Breast epithelium (tissue), 4 donors: ENCODE measurements at regions not wholly inside any gene's neighbourhood (a gene's known extent, or its start where the extent isn't known, plus 50 kb on each side); places are given as distances from the start of the nearest gene placed in this dataset.

Source experiments
- DNase-seq, 2 donors: peaks; one replicate each; pipeline ENCODE4 v3.0.0-alpha.2; 2019; ENCODE audit warnings: low spot score in 2 of 2
- H3K27ac ChIP-seq, 2 donors: fragments of 200-600 bp; sonication (generic) in 1 of 2; one replicate each; pipeline ENCODE4 v1.5.1; 2016 to 2019; ENCODE audit warnings: mild to moderate bottlenecking in 1 of 2
- H3K27me3 ChIP-seq, 2 donors: fragments of 200-600 bp; sonication (generic) in 1 of 2; one replicate each; pipeline versions ENCODE4 v1.5.1 to v1.6.0; 2017 to 2019; ENCODE audit warnings: control low read depth in 1 of 2, mild to moderate bottlenecking in 1 of 2
- H3K36me3 ChIP-seq: fragments of 200-600 bp; one replicate; pipeline ENCODE4 v1.5.1; 2019
- H3K4me1 ChIP-seq, 2 donors: fragments of 200-600 bp; sonication (generic); one replicate each; pipeline ENCODE4 v1.5.1; 2016 to 2019; ENCODE audit warnings: control low read depth in 1 of 2
- H3K4me3 ChIP-seq, 3 donors: fragments of 200-600 bp; sonication (generic); 1 replicate in 2 of 3; 2 replicates in 1 of 3; pipeline ENCODE4 v1.5.1; 2016 to 2019; ENCODE audit warnings: mild to moderate bottlenecking in 3 of 3, moderate library complexity in 2 of 3
- H3K9me3 ChIP-seq, 2 donors: fragments of 200-600 bp; sonication (generic) in 1 of 2; one replicate each; pipeline ENCODE4 v1.5.1; 2016 to 2019; ENCODE audit warnings: control low read depth in 1 of 2
- POLR2A ChIP-seq: fragments of 450-650 bp; IDR thresholded peaks from one replicate; pipeline ENCODE4 v1.6.1; 2016; ENCODE audit warnings: antibody characterized with exemption, mild to moderate bottlenecking, moderate library complexity
- POLR2AphosphoS5 ChIP-seq, 3 donors: sonication (generic); formaldehyde crosslinking; IDR thresholded peaks; one replicate each; pipeline ENCODE4 v1.6.1; 2017; ENCODE audit warnings: antibody characterized with exemption in 3 of 3
- intact Hi-C: fragments of 100-400 bp; cut with DNase I; formaldehyde crosslinking; loops from one replicate; pipeline ENCODE4 v1.15.1; 2023; ENCODE audit warnings: low total_unique reads
- TF ChIP-seq, protein P1 (sequence below), 3 donors: fragments of 450-650 bp; IDR thresholded peaks; one replicate each; pipeline ENCODE4 v1.5.1; 2016 to 2017; ENCODE audit warnings: antibody characterized with exemption in 3 of 3, mild to moderate bottlenecking in 3 of 3, moderate library complexity in 3 of 3

DNA sequence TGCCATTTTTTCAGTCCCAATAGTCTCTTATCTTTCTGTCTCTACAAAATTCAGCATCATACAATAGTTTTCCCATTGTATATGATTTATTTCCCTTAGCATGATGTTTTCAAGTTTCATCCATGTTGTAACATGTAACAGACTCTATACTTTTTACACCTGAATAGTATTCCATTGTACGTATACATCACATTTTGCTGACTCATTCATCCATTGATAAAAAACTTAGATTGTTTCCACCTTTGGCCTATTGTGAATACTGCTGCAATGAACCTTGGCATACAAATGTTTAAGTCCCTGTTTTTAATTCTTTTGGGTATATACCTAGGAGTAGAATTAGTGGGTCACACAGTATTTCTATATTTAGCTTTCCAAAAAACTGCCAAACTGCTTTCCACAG is 349.3 kb upstream of the CDH2 start:
- no peaks in the 10 kb centered on the region for H3K36me3 ChIP-seq
- intact Hi-C loops: no loop called here
- no peaks in the 10 kb centered on the region for H3K27me3 ChIP-seq
- DNase-seq: no peak
- H3K4me3 ChIP-seq: no peak overlapping the region
- H3K27ac ChIP-seq: no peak overlapping the region
- no peaks in the 10 kb centered on the region for H3K9me3 ChIP-seq
- no peak for TF ChIP-seq POLR2AphosphoS5 (IDR thresholded peaks at IDR 0.05)
- TF ChIP-seq POLR2A: no peak
- TF ChIP-seq, protein P1, sequence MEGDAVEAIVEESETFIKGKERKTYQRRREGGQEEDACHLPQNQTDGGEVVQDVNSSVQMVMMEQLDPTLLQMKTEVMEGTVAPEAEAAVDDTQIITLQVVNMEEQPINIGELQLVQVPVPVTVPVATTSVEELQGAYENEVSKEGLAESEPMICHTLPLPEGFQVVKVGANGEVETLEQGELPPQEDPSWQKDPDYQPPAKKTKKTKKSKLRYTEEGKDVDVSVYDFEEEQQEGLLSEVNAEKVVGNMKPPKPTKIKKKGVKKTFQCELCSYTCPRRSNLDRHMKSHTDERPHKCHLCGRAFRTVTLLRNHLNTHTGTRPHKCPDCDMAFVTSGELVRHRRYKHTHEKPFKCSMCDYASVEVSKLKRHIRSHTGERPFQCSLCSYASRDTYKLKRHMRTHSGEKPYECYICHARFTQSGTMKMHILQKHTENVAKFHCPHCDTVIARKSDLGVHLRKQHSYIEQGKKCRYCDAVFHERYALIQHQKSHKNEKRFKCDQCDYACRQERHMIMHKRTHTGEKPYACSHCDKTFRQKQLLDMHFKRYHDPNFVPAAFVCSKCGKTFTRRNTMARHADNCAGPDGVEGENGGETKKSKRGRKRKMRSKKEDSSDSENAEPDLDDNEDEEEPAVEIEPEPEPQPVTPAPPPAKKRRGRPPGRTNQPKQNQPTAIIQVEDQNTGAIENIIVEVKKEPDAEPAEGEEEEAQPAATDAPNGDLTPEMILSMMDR (IDR thresholded peaks at IDR 0.05): no peak
- no peaks in the 10 kb centered on the region for H3K4me1 ChIP-seq

DNA sequence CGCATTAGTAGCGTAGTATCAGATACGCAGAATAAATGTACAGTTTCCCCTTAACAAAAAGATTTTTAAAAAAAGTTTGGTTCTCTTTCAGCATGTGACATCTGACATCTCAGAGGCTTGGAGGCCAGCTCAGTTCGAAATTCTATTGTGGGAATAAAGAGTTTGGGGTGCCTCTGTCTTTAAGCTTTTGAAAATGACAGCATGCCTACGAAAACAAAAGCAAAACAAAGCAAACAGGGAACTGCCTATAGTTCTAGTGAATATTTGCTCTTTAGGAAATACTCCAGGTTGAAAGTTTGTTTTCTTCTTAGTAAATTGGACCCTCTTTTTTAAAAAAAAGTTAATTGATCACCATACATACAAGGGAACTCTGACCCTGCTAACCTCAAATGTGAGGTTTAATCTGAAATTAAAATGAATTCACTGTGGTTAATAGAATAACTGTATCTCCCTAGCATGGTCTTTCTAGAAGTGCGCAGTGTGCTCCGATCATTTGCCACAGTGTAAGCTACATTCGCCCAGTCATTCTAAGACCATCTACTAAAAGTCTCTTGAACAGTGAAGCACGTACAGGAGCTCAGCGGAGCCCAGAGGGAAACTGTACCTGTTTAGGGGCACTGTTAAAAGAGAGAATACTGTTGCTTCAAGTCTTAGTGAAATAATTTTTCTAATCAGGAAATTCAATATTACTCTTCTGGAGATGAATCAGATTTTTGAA is 347.0 kb upstream of the CDH2 start:
- H3K27me3 ChIP-seq: no peaks in the 10 kb centered on the region
- H3K36me3 ChIP-seq: no peaks in the 10 kb centered on the region
- H3K27ac ChIP-seq: no peak overlapping the region
- TF ChIP-seq POLR2A: no peak
- TF ChIP-seq POLR2AphosphoS5 (IDR thresholded peaks at IDR 0.05): no peak
- TF ChIP-seq, protein P1 (IDR thresholded peaks at IDR 0.05): no peak
- no peaks in the 10 kb centered on the region for H3K9me3 ChIP-seq
- no peaks in the 10 kb centered on the region for H3K4me1 ChIP-seq
- H3K4me3 ChIP-seq: no peak overlapping the region
- DNase-seq: no peak
- intact Hi-C loops: no loop called here

GRCh38 chr18:28522236-28522635 is 345.3 kb upstream of the CDH2 start:
- no peak overlapping the region for H3K27ac ChIP-seq
- no peak for DNase-seq
- TF ChIP-seq POLR2A (no peak), POLR2AphosphoS5 (IDR thresholded peaks at IDR 0.05) (no peak)
- TF ChIP-seq, protein P1 (IDR thresholded peaks at IDR 0.05): no peak
- H3K4me1 ChIP-seq: no peaks in the 10 kb centered on the region
- no peak overlapping the region for H3K4me3 ChIP-seq
- H3K9me3 ChIP-seq: no peaks in the 10 kb centered on the region
- no peaks in the 10 kb centered on the region for H3K27me3 ChIP-seq
- intact Hi-C loops: no loop called here
- H3K36me3 ChIP-seq: no peaks in the 10 kb centered on the region

GRCh38 chr18:28519997-28520396 is 343.1 kb upstream of the CDH2 start:
- no peak overlapping the region for H3K27ac ChIP-seq
- no peaks in the 10 kb centered on the region for H3K27me3 ChIP-seq
- intact Hi-C loops: no loop called here
- no peaks in the 10 kb centered on the region for H3K36me3 ChIP-seq
- no peak for DNase-seq
- no peak overlapping the region for H3K4me3 ChIP-seq
- H3K4me1 ChIP-seq: no peaks in the 10 kb centered on the region
- H3K9me3 ChIP-seq: no peaks in the 10 kb centered on the region
- no peak for TF ChIP-seq POLR2AphosphoS5 (IDR thresholded peaks at IDR 0.05)
- no peak for TF ChIP-seq POLR2A
- TF ChIP-seq, protein P1 (IDR thresholded peaks at IDR 0.05): no peak

- DNase-seq: no peak
- Histone ChIP-seq H3K27me3 (no peaks in the 10 kb centered on the region), H3K36me3 (no peaks in the 10 kb centered on the region), H3K27ac (no peak overlapping the region), H3K4me1 (no peaks in the 10 kb centered on the region), H3K9me3 (no peaks in the 10 kb centered on the region), H3K4me3 (no peak overlapping the region)
- intact Hi-C loops: no loop called here
- no peak for TF ChIP-seq POLR2A
- TF ChIP-seq, protein P1 (IDR thresholded peaks at IDR 0.05): no peak
- no peak for TF ChIP-seq POLR2AphosphoS5 (IDR thresholded peaks at IDR 0.05)
These were observed 337.8 kb upstream of the CDH2 start for GRCh38 chr18:28514699-28515098.
